ENCODE measurements at regions not wholly inside any gene's neighbourhood (a gene's known extent, or its start where the extent isn't known, plus 50 kb on each side); places are given as distances from the start of the nearest gene placed in this dataset.
"Not testable (repeated sequence)": the region's sequence is repeated elsewhere in the genome, so short reads cannot be mapped to it uniquely, and the experiment has no call there.

DNA sequence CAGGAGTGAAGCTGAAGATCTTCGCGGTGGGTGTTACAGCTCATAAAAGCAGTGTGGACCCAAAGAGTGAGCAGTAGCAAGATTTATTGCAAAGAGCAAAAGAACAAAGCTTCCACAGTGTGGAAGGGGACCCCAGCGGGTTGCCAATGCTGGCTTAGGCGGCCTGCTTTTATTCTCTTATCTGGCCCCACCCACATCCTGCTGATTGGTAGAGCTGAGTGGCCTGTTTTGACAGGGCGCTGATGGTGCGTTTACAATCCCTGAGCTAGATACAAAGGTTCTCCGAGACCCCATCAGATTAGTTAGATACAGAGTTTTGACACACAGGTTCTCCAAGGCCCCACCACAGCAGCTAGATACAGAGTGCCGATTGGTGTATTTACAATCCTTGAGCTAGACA, 875.0 kb downstream of the LRFN5 start:
- not testable (repeated sequence) for DNase-seq, H3K9me3 Mint-ChIP-seq

GRCh38 chr14:42480255-42480654, 873.6 kb downstream of the LRFN5 start:
- no peak overlapping the region for H3K4me3 ChIP-seq (ENCODE audit: control insufficient read depth in 1 of 2, extremely low read depth in 1 of 2, low read length in 1 of 2)
- H3K27me3 ChIP-seq (replicated peaks in 1 of 2; ENCODE audit: control insufficient read depth in 2 of 2, extremely low read depth in 1 of 2, insufficient read depth in 2 of 2, low read length in 1 of 2): no peaks in the 10 kb centered on the region
- DNase-seq (no peak), ATAC-seq (replicated peaks in 1 of 4) (no peak)
- Mint-ChIP-seq H3K4me3 (no peak overlapping the region), H3K36me3 (no peaks in the 10 kb centered on the region), H3K9me3 (peaks cover 0 to 7% (median 2%) of the 10 kb centered on the region in 3 donors), H3K27me3 (no peaks in the 10 kb centered on the region), H3K27ac (no peak overlapping the region), H3K4me1 (no peaks in the 10 kb centered on the region)
- CTCF ChIA-PET: no interaction called here
- H3K4me1 ChIP-seq (ENCODE audit: control insufficient read depth in 1 of 2, extremely low read depth in 1 of 2, insufficient read depth in 2 of 2, low read length in 2 of 2): no peaks in the 10 kb centered on the region
- H3K9me3 ChIP-seq: no peaks in the 10 kb centered on the region
- no CpG with 5 or more reads among the region's 1 CpG for WGBS (ENCODE audit: insufficient coverage)
- no peaks in the 10 kb centered on the region for H3K36me3 ChIP-seq (ENCODE audit: control insufficient read depth in 2 of 2, extremely low read depth in 1 of 2, insufficient read depth in 1 of 2, low read length in 1 of 2)
- POLR2A ChIA-PET: no interaction called here
- H3K27ac ChIP-seq (ENCODE audit: low read length): no peak overlapping the region

More for the DNA sequence above, 875.0 kb downstream of the LRFN5 start:
- H3K27me3 ChIP-seq (replicated peaks in 1 of 2; ENCODE audit: control insufficient read depth in 2 of 2, extremely low read depth in 1 of 2, insufficient read depth in 2 of 2, low read length in 1 of 2); H3K4me3 ChIP-seq (ENCODE audit: control insufficient read depth in 1 of 2, extremely low read depth in 1 of 2, low read length in 1 of 2); H3K36me3 Mint-ChIP-seq; POLR2A ChIA-PET; H3K4me1 Mint-ChIP-seq; ATAC-seq (replicated peaks in 1 of 4); H3K4me3 Mint-ChIP-seq; H3K4me1 ChIP-seq (ENCODE audit: control insufficient read depth in 1 of 2, extremely low read depth in 1 of 2, insufficient read depth in 2 of 2, low read length in 2 of 2); H3K9me3 ChIP-seq; H3K27ac ChIP-seq (ENCODE audit: low read length); H3K27me3 Mint-ChIP-seq; H3K36me3 ChIP-seq (ENCODE audit: control insufficient read depth in 2 of 2, extremely low read depth in 1 of 2, insufficient read depth in 1 of 2, low read length in 1 of 2); CTCF ChIA-PET; H3K27ac Mint-ChIP-seq: not testable (repeated sequence)
- 98% methylated on average over 5 of the region's 8 CpGs for whole genome bisulfite sequencing (ENCODE audit: insufficient coverage)

DNA sequence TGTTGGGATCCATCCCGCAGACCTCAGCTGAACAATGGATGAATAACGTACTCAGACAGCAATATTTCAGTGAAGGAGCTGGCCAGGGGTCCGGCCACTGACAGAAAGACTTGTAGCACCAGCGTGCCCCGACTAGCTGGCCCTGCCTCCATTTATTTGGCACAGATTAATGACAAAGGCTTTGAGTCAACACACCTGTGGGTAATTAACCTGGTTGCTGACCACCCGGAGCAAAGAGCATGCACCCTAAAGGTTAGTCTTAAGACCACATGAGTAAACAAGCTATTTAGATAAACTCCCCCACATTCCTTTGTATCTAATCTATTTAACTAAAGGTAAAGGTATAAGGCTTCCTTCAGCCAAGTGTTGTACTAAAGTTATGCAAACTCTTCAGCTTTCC, 868.6 kb downstream of the LRFN5 start:
- no peaks in the 10 kb centered on the region for H3K36me3 Mint-ChIP-seq
- WGBS (ENCODE audit: insufficient coverage): 88% methylated on average over 5 of the region's 6 CpGs

GRCh38 chr14:42470427-42470719, 863.7 kb downstream of the LRFN5 start:
- CTCF ChIA-PET: no interaction called here
- ATAC-seq (replicated peaks in 1 of 4) (no peak), DNase-seq (no peak)
- H3K4me1 ChIP-seq (ENCODE audit: control insufficient read depth in 1 of 2, extremely low read depth in 1 of 2, insufficient read depth in 2 of 2, low read length in 2 of 2): no peaks in the 10 kb centered on the region
- Mint-ChIP-seq H3K4me1 (no peaks in the 10 kb centered on the region), H3K27ac (no peak overlapping the region), H3K27me3 (no peaks in the 10 kb centered on the region), H3K9me3 (peaks cover 7 to 11% (median 7%) of the 10 kb centered on the region in 3 donors), H3K36me3 (no peaks in the 10 kb centered on the region), H3K4me3 (no peak overlapping the region)
- H3K27me3 ChIP-seq (replicated peaks in 1 of 2; ENCODE audit: control insufficient read depth in 2 of 2, extremely low read depth in 1 of 2, insufficient read depth in 2 of 2, low read length in 1 of 2): no peaks in the 10 kb centered on the region
- POLR2A ChIA-PET: interaction anchor here in 1 of 2 donors (0.7 kb wide), 1 partner anchor 846 kb away, joined by 8 read pairs; no protein-coding TSS in a partner anchor
- no peak overlapping the region for H3K4me3 ChIP-seq (ENCODE audit: control insufficient read depth in 1 of 2, extremely low read depth in 1 of 2, low read length in 1 of 2)
- WGBS (ENCODE audit: insufficient coverage): no CpG with 5 or more reads among the region's 3 CpGs
- H3K36me3 ChIP-seq (ENCODE audit: control insufficient read depth in 2 of 2, extremely low read depth in 1 of 2, insufficient read depth in 1 of 2, low read length in 1 of 2): no peaks in the 10 kb centered on the region
- no peaks in the 10 kb centered on the region for H3K9me3 ChIP-seq
- H3K27ac ChIP-seq (ENCODE audit: low read length): no peak overlapping the region

More for the DNA sequence above, 868.6 kb downstream of the LRFN5 start:
- Histone ChIP-seq H3K36me3 (ENCODE audit: control insufficient read depth in 2 of 2, extremely low read depth in 1 of 2, insufficient read depth in 1 of 2, low read length in 1 of 2) (no peaks in the 10 kb centered on the region), H3K27me3 (replicated peaks in 1 of 2; ENCODE audit: control insufficient read depth in 2 of 2, extremely low read depth in 1 of 2, insufficient read depth in 2 of 2, low read length in 1 of 2) (no peaks in the 10 kb centered on the region), H3K4me3 (ENCODE audit: control insufficient read depth in 1 of 2, extremely low read depth in 1 of 2, low read length in 1 of 2) (no peak overlapping the region), H3K9me3 (no peaks in the 10 kb centered on the region), H3K27ac (ENCODE audit: low read length) (no peak overlapping the region), H3K4me1 (ENCODE audit: control insufficient read depth in 1 of 2, extremely low read depth in 1 of 2, insufficient read depth in 2 of 2, low read length in 2 of 2) (no peaks in the 10 kb centered on the region)
- Mint-ChIP-seq H3K27me3 (no peaks in the 10 kb centered on the region), H3K4me3 (no peak overlapping the region), H3K27ac (no peak overlapping the region), H3K4me1 (no peaks in the 10 kb centered on the region), H3K9me3 (peaks cover 2 to 7% (median 4%) of the 10 kb centered on the region in 3 donors)
- DNase-seq: no peak
- CTCF ChIA-PET: no interaction called here
- POLR2A ChIA-PET: no interaction called here
- no peak for ATAC-seq (replicated peaks in 1 of 4)

- DNase-seq (no peak), ATAC-seq (replicated peaks in 1 of 4) (no peak)
- Mint-ChIP-seq H3K36me3 (no peaks in the 10 kb centered on the region), H3K4me3 (no peak overlapping the region), H3K4me1 (no peaks in the 10 kb centered on the region), H3K9me3 (peaks cover 7 to 11% (median 7%) of the 10 kb centered on the region in 3 donors), H3K27ac (no peak overlapping the region), H3K27me3 (no peaks in the 10 kb centered on the region)
- ChIA-PET CTCF (no interaction called here), POLR2A (interaction anchor here in 1 of 2 donors (0.7 kb wide), 1 partner anchor 847 kb away, joined by 8 read pairs; no protein-coding TSS in a partner anchor)
- no peak overlapping the region for H3K27ac ChIP-seq (ENCODE audit: low read length)
- H3K9me3 ChIP-seq: no peaks in the 10 kb centered on the region
- no peaks in the 10 kb centered on the region for H3K4me1 ChIP-seq (ENCODE audit: control insufficient read depth in 1 of 2, extremely low read depth in 1 of 2, insufficient read depth in 2 of 2, low read length in 2 of 2)
- 87% methylated on average over 3 of the region's 6 CpGs for WGBS (ENCODE audit: insufficient coverage)
- H3K4me3 ChIP-seq (ENCODE audit: control insufficient read depth in 1 of 2, extremely low read depth in 1 of 2, low read length in 1 of 2): no peak overlapping the region
- H3K36me3 ChIP-seq (ENCODE audit: control insufficient read depth in 2 of 2, extremely low read depth in 1 of 2, insufficient read depth in 1 of 2, low read length in 1 of 2): no peaks in the 10 kb centered on the region
- no peaks in the 10 kb centered on the region for H3K27me3 ChIP-seq (replicated peaks in 1 of 2; ENCODE audit: control insufficient read depth in 2 of 2, extremely low read depth in 1 of 2, insufficient read depth in 2 of 2, low read length in 1 of 2)
These were observed 863.2 kb downstream of the LRFN5 start for GRCh38 chr14:42469637-42470426.

DNA sequence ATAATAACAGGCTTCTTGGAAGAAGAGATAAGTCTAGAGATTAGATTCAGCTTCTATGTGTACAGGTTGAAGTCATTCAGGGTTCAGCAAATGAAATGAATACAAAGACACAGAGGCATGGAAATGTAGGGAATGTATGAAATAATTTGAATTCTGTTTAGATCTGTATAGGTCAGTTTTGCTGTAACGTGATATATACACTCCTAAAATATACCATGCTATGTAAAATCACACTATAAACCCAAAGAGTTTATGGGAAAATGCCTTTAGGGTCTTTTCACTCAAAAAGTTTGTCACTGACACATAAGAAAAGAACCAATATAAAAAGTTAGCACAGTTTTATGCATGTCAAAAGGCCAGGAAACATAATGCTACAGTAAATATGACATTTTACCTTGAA, 854.0 kb downstream of the LRFN5 start:
- H3K4me3 ChIP-seq (ENCODE audit: control insufficient read depth in 1 of 2, extremely low read depth in 1 of 2, low read length in 1 of 2): no peak overlapping the region
- DNase-seq (no peak), ATAC-seq (replicated peaks in 1 of 4) (no peak)
- H3K36me3 ChIP-seq (ENCODE audit: control insufficient read depth in 2 of 2, extremely low read depth in 1 of 2, insufficient read depth in 1 of 2, low read length in 1 of 2): no peaks in the 10 kb centered on the region
- no peaks in the 10 kb centered on the region for H3K36me3 Mint-ChIP-seq
- no peaks in the 10 kb centered on the region for H3K27me3 Mint-ChIP-seq
- no peak overlapping the region for H3K27ac ChIP-seq (ENCODE audit: low read length)
- no peak overlapping the region for H3K4me3 Mint-ChIP-seq
- peaks cover 14 to 25% (median 14%) of the 10 kb centered on the region in 3 donors for H3K9me3 Mint-ChIP-seq
- no peaks in the 10 kb centered on the region for H3K4me1 Mint-ChIP-seq
- no peaks in the 10 kb centered on the region for H3K27me3 ChIP-seq (replicated peaks in 1 of 2; ENCODE audit: control insufficient read depth in 2 of 2, extremely low read depth in 1 of 2, insufficient read depth in 2 of 2, low read length in 1 of 2)
- no CpG with 5 or more reads among the region's 1 CpG for WGBS (ENCODE audit: insufficient coverage)
- CTCF ChIA-PET: no interaction called here
- no peaks in the 10 kb centered on the region for H3K9me3 ChIP-seq
- no peak overlapping the region for H3K27ac Mint-ChIP-seq
- POLR2A ChIA-PET: no interaction called here
- no peaks in the 10 kb centered on the region for H3K4me1 ChIP-seq (ENCODE audit: control insufficient read depth in 1 of 2, extremely low read depth in 1 of 2, insufficient read depth in 2 of 2, low read length in 2 of 2)
